ENCODE measurements at regions not wholly inside any gene's neighbourhood (a gene's known extent, or its start where the extent isn't known, plus 50 kb on each side); places are given as distances from the start of the nearest gene placed in this dataset.

- POLR2A ChIA-PET: no interaction called here
- no peaks in the 10 kb centered on the region for H3K79me2 ChIP-seq (ENCODE audit: control insufficient read depth, insufficient read depth, low read length)
- H4K20me1 ChIP-seq (replicated peaks; ENCODE audit: control insufficient read depth, extremely low read depth, insufficient read depth, low read length): no peaks in the 10 kb centered on the region
- BruUV-seq (replicated peaks): no TSS peak
- no peak overlapping the region for H3K9ac ChIP-seq (replicated peaks; ENCODE audit: extremely low read depth, insufficient read depth, low read length)
- no peak overlapping the region for H2AFZ ChIP-seq (ENCODE audit: low read depth, low read length)
- no peaks in the 10 kb centered on the region for H3K4me1 ChIP-seq (ENCODE audit: control insufficient read depth, extremely low read depth, insufficient read depth, low read length)
- FAIRE-seq (no peak), DNase-seq (ENCODE audit: low read depth, low spot score) (no peak)
- H3K27me3 ChIP-seq (ENCODE audit: control insufficient read depth in 2 of 2, insufficient read depth in 2 of 2, low read length in 2 of 2): no peaks in the 10 kb centered on the region
- H3K9me3 ChIP-seq (replicated peaks; ENCODE audit: control insufficient read depth, insufficient read depth, low read length): no peaks in the 10 kb centered on the region
- H3K27ac ChIP-seq (ENCODE audit: insufficient read depth, low read depth, low read length): no peak overlapping the region
- H3K9me1 ChIP-seq (replicated peaks; ENCODE audit: control insufficient read depth, extremely low read depth, insufficient read depth, low read length): no peaks in the 10 kb centered on the region
- H3K4me3 ChIP-seq (replicated peaks in 1 of 3; ENCODE audit: insufficient read depth in 1 of 3, low read depth in 1 of 3, low read length in 3 of 3): no peak overlapping the region
- dilution Hi-C loops (cut with MboI; ENCODE audit: extremely low pct_ligation_motif_present, low sequenced_read_pairs) (no loop called here), intact Hi-C loops (cut with micrococcal nuclease) (no loop called here)
- H3K36me3 ChIP-seq (ENCODE audit: control insufficient read depth in 2 of 2, extremely low read depth in 1 of 2, insufficient read depth in 2 of 2, low read length in 2 of 2): no peaks in the 10 kb centered on the region
- no peak for TF ChIP-seq GATA2 (IDR thresholded peaks at IDR 0.05; ENCODE audit: insufficient read depth, insufficient read length, low read depth, low read length)
- no peak for TF ChIP-seq POLR2A (IDR thresholded peaks at IDR 0.05; ENCODE audit: low read depth, low read length)
- TF ChIP-seq EZH2 (IDR thresholded peaks at IDR 0.05; ENCODE audit: borderline replicate concordance, low read depth, low read length, severe bottlenecking): no peak
- no peak for TF ChIP-seq MYC (IDR thresholded peaks at IDR 0.05; ENCODE audit: low read depth, low read length)
- TF ChIP-seq CTCF (IDR thresholded peaks at IDR 0.05; ENCODE audit: extremely low read depth in 1 of 2, insufficient read depth in 1 of 2, low read depth in 1 of 2, low read length in 2 of 2): no peak
- no peak for TF ChIP-seq POLR2AphosphoS5 (IDR thresholded peaks at IDR 0.05; ENCODE audit: insufficient read depth, low read depth, low read length)
- no peak for TF ChIP-seq MAX (IDR thresholded peaks at IDR 0.05; ENCODE audit: insufficient read depth, insufficient read length)
- no peak for TF ChIP-seq JUN (IDR thresholded peaks at IDR 0.05; ENCODE audit: borderline replicate concordance, insufficient read depth, insufficient read length, low read depth)
- no peak for TF ChIP-seq FOS (IDR thresholded peaks at IDR 0.05; ENCODE audit: borderline replicate concordance, insufficient read depth, low read length)
- no peak overlapping the region for H3K4me2 ChIP-seq (ENCODE audit: insufficient read depth, low read length)
- CTCF ChIA-PET: no interaction called here
Observed at GRCh38 chr14:57038689-57039088, 228.4 kb upstream of the OTX2 start.
